Right cardiac atrium (tissue), 5 donors: ENCODE measurements at regions not wholly inside any gene's neighbourhood (a gene's known extent, or its start where the extent isn't known, plus 50 kb on each side); places are given as distances from the start of the nearest gene placed in this dataset.

Source experiments
- ATAC-seq, 2 donors: fragments of 200-7000 bp; cut with Tn5 transposase; one replicate each; pipeline versions ENCODE4 v1.8.0 to v1.9.1; 2020; ENCODE audit warnings: moderate library complexity in 2 of 2, mild to moderate bottlenecking in 1 of 2
- DNase-seq, 3 donors: peaks; one replicate each; pipeline ENCODE4 v3.0.0-alpha.2; 2020
- H3K27ac ChIP-seq: one replicate; pipeline ENCODE4 v1.5.1; 2013; ENCODE audit warnings: mild to moderate bottlenecking, low read length, control low read depth, moderate library complexity
- H3K27me3 ChIP-seq: one replicate; pipeline ENCODE4 v1.6.1; 2013; ENCODE audit not compliant: control insufficient read depth, insufficient read depth
- H3K4me1 ChIP-seq: one replicate; pipeline ENCODE4 v1.6.1; 2013; ENCODE audit warnings: low read length; ENCODE audit not compliant: control insufficient read depth, insufficient read depth
- H3K4me3 ChIP-seq: one replicate; pipeline ENCODE4 v1.5.1; 2013; ENCODE audit warnings: low read length, control low read depth
- H3K9me3 ChIP-seq: one replicate; pipeline ENCODE4 v1.6.1; 2013; ENCODE audit warnings: low read length; ENCODE audit not compliant: control insufficient read depth
- WGBS: extraction: QIAGEN DNeasy Blood & Tissue Kit; methylation state at CpG from one replicate; pipeline ENCODE4 v1.1.7; 2013; 5-methylcytosine and 5-hydroxymethylcytosine counted together
- intact Hi-C, 4 donors: fragments of 100-400 bp; cut with DNase I; formaldehyde crosslinking; loops; one replicate each; pipeline versions ENCODE4 v1.11.0 to v1.14.0; 2022 to 2023
- donor health status: healthy with polysubstance abuse.
- donor health status: DM: no; HTN: yes; CAD: no.
- donor health status: DM: no; HTN: no; CAD: no.
- donor health status: DM: no; HTN: yes; CAD: no; lungs with severe emphysema.
- donor health status: DM: yes; HTN: yes; CAD: no.

DNA sequence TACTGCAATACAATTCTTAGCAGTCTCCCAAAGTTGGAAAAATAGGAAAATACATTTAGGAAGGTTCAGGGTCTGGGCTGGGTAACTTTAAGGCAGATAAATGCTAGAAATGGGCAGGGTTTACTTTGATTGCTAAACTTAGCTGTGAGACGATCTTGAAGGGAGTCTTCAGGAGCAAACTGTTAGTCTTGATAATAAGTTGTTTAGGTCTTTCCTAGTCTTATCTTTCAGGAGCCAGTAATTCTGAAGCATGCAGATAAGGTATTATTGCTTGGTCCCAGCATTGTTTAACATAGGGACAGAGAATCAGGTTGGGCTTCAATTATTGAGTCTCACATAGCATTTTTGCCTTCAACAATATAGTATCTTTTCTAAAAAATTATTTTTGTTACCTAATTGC lies 262.4 kb upstream of the MIR17HG start:
- no peaks in the 10 kb centered on the region for H3K9me3 ChIP-seq
- no peaks in the 10 kb centered on the region for H3K4me1 ChIP-seq
- H3K4me3 ChIP-seq: no peak overlapping the region
- H3K27me3 ChIP-seq: peaks cover 2% of the 10 kb centered on the region
- H3K27ac ChIP-seq: no peak overlapping the region
- DNase-seq: no peak
- 45% methylated on average over 1 of the region's 1 CpG for WGBS
- intact Hi-C loops: no loop called here
- no peak for ATAC-seq

DNA sequence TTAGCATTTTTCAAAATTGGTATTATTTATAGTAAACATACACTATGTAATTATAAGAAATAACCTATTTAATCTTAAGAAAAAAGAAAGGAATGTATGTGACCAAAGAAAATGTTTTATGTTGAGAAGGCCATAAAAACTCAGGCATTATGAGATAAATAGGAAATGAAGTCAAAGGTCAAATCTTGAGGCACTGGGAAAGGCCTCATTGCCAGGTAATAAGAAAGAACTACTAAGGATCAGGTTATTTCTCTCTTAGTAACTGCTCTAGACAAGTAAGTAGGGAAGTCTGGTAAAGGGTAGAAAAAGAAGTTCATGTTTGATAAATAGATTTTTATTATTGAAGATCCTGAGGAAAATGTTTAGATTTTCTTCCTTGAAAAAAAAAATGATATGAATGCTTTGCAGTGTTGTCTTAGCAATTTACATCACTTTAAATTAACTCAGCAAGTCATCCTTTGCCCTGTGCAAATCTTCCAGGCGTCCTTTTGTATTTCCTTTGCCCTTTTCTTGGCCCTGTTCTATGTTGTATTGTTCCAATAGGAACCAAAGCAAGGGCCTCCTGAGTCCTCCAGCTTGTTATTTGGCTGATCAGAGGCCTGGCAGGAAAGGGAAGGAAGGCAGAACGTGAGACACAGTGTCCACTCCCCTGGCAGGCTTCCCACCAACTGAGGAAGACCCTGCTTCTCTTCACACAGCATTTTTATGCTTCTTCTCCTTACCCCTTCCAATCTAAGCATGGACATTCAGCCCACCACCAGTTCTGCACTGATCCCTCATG lies 260.4 kb upstream of the MIR17HG start:
- H3K4me3 ChIP-seq: no peak overlapping the region
- no peaks in the 10 kb centered on the region for H3K9me3 ChIP-seq
- ATAC-seq (no peak), DNase-seq (no peak)
- intact Hi-C loops: no loop called here
- WGBS: 31% methylated on average over 2 of the region's 2 CpGs
- H3K27me3 ChIP-seq: no peaks in the 10 kb centered on the region
- H3K4me1 ChIP-seq: no peaks in the 10 kb centered on the region
- no peak overlapping the region for H3K27ac ChIP-seq

DNA sequence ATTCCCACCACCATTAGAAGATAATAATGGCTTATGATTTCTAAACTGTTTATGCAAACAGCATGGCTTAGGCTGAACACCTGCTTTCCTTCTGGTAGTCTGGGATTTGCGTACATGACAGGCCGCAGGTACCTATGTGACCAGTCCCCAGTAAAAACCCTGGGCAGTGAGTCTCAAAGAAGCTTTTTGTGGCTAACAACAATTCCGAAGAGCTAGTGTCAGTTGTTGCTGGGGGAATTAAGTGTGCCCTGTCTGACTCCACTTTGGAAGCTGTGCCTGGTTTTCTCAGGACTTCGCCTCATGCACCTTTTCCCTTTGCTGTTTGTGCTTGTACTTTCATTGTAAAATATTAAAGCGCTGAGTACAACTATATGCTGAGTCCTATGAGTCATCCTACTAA lies 250.2 kb upstream of the MIR17HG start:
- intact Hi-C loops: no loop called here
- H3K27me3 ChIP-seq: no peaks in the 10 kb centered on the region
- no peak overlapping the region for H3K27ac ChIP-seq
- no peak overlapping the region for H3K4me3 ChIP-seq
- DNase-seq: no peak
- no peaks in the 10 kb centered on the region for H3K9me3 ChIP-seq
- no peak for ATAC-seq
- H3K4me1 ChIP-seq: no peaks in the 10 kb centered on the region
- WGBS: 89% methylated on average over 5 of the region's 5 CpGs

DNA sequence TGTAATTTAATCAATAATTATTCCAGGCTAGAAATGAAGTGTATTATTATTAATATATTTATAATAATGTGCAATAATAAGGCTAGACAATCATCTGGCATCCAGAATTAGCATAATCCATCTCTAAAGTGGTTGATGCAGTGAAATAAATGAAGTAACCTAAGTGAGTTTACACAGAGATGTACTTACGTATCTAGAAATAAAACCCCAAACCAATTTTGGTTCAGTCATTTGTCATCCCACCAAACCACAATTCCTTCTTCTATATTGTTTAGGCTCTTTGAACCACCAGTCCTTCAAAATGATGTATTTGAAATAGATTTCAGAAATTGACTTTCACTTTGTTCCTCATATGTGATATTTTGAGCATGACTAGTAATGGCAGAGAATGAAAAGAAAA lies 247.6 kb upstream of the MIR17HG start:
- Histone ChIP-seq H3K9me3 (no peaks in the 10 kb centered on the region), H3K27ac (no peak overlapping the region), H3K27me3 (no peaks in the 10 kb centered on the region), H3K4me1 (no peaks in the 10 kb centered on the region), H3K4me3 (no peak overlapping the region)
- DNase-seq: no peak
- intact Hi-C loops: no loop called here
- WGBS: 84% methylated on average over 1 of the region's 1 CpG
- no peak for ATAC-seq

DNA sequence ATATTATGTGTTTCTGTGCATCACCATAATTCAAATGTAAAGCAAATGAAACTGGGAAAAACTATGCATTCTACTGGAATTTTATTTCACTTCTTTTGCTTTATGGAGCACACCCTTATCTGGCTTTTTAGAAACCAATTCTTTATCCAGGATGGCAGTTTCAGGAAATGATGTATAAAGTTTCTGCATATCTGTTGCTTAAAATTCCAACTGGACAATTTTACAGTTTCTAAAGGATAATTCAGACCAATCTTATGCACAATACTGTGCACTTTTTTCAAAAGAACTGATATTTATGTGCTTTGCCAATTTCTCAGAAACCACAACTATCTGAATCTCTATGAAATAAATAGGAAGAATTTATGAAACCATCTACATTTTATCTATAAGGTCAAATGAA lies 246.5 kb upstream of the MIR17HG start:
- DNase-seq: no peak
- Histone ChIP-seq H3K4me1 (no peaks in the 10 kb centered on the region), H3K4me3 (no peak overlapping the region), H3K27ac (no peak overlapping the region), H3K9me3 (no peaks in the 10 kb centered on the region), H3K27me3 (no peaks in the 10 kb centered on the region)
- ATAC-seq: no peak
- intact Hi-C loops: no loop called here

DNA sequence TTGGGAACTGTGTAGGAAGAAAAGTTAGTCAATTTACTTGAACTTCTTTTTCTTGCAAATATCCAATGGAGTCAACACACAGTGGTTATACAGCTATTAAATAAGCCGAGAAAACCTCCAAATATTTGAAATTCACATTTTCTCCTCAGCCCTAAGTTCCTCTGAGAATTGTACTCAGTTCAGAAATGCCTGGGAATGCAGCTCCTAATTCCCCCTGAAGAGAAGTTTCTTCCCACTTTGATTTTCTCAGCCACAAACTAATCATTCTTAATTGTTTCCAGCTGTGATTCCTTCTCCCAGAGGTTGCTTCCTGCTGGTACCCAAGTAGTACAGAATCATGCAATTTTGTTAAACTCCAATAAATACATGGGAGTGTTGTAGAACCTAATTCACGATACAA lies 246.1 kb upstream of the MIR17HG start:
- no peak overlapping the region for H3K27ac ChIP-seq
- H3K4me1 ChIP-seq: no peaks in the 10 kb centered on the region
- WGBS: 52% methylated on average over 2 of the region's 2 CpGs
- intact Hi-C loops: no loop called here
- no peak overlapping the region for H3K4me3 ChIP-seq
- no peaks in the 10 kb centered on the region for H3K9me3 ChIP-seq
- H3K27me3 ChIP-seq: no peaks in the 10 kb centered on the region
- no peak for DNase-seq
- ATAC-seq: no peak

DNA sequence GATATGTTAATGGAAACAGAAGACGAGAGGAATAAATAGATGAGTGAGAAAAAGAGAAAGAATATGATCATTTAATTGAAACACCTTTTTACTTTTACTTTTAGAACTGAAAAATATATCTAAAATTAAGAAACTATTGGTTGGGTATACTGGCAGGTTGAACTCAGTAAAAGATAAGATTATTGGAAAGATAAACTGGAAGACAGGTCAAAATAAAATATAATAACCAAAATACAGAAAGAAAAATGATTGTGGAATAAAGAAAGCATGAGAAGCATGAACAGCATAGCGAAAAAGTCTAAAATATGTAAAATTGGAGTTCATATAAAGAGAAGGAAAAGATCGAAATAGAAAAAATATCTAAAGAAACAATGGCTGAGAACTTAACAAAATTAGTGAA lies 242.2 kb upstream of the MIR17HG start:
- ATAC-seq (no peak), DNase-seq (no peak)
- no peak overlapping the region for H3K27ac ChIP-seq
- H3K4me1 ChIP-seq: no peaks in the 10 kb centered on the region
- H3K27me3 ChIP-seq: no peaks in the 10 kb centered on the region
- H3K9me3 ChIP-seq: no peaks in the 10 kb centered on the region
- WGBS: 90% methylated on average over 3 of the region's 3 CpGs
- no peak overlapping the region for H3K4me3 ChIP-seq
- intact Hi-C loops: no loop called here

DNA sequence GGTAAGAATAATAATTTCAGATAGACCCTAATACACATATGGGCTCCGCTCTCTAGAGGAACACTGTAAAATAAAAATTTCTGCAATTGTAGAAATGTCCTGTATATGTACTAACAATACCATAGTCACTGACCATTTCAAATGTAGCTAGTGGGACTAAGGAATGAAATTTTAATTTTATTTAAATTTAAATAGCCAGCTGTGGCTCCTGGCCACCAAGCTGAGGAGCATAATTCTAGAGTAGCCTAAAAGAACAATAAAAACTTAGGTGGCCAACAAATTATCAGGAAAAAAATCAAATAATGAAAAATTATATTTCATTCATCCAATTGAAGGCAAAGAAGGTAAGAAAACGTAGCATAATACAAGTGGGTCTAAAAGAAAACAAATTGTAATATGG lies 240.9 kb upstream of the MIR17HG start:
- H3K4me3 ChIP-seq: no peak overlapping the region
- no peaks in the 10 kb centered on the region for H3K9me3 ChIP-seq
- ATAC-seq (no peak), DNase-seq (no peak)
- H3K27ac ChIP-seq: no peak overlapping the region
- no peaks in the 10 kb centered on the region for H3K4me1 ChIP-seq
- no peaks in the 10 kb centered on the region for H3K27me3 ChIP-seq
- 94% methylated on average over 2 of the region's 2 CpGs for WGBS
- intact Hi-C loops: no loop called here

DNA sequence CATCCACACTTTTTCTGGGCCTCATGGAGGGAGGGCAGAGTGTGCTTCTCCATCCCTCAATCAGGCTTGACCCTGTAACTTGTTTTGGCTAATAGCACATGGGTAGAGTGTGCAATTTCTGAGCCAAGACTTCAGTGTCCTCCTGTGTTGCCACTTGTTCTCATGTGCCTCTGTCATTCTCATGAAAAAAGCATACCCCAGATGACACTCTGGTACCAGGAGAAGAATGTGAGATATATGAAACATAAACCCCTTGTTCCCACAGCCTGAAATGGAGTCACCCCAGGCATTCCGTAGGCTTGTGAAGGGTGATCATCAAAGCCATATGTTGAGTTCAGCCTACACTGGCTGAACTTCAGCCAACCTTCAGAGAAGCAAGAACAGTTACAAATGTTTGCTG lies 239.2 kb upstream of the MIR17HG start:
- intact Hi-C loops: no loop called here
- H3K27ac ChIP-seq: no peak overlapping the region
- no peak overlapping the region for H3K4me3 ChIP-seq
- H3K4me1 ChIP-seq: no peaks in the 10 kb centered on the region
- ATAC-seq: no peak
- no peak for DNase-seq
- H3K9me3 ChIP-seq: no peaks in the 10 kb centered on the region
- no peaks in the 10 kb centered on the region for H3K27me3 ChIP-seq
- WGBS: 96% methylated on average over 1 of the region's 1 CpG

DNA sequence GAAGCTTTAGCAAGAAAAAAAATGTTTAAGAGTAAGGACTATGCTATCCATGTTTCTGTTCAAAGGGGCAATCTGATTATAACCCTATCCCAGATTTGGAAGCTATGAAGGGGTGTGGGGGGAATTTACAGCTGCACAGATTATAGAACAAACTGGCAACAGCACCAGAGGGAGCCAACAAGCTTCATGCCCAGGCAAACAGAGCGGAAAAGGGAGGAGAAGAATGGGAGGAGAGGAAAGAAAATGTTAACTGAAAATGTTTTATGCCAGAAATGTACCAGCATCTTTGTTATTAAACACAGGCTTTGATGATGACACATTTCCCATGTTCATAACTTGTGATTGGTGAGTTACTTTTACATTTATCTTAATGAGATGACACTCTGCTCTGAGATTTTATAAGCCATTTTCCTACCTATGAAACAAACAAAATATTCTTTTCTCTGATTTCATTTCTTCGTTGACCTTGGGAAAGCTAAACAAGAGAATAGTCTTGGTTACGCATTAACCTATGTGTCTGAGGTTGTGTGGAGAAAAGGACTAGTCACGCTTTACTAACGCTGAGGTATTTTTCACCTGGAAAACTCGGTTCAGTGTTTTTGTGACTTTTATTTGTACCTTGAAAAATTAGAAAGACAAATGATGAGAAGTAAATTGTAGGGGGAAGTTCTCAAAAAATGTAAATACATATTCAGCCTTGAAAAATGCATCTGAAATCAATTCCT lies 235.8 kb upstream of the MIR17HG start:
- no peak overlapping the region for H3K27ac ChIP-seq
- no peak overlapping the region for H3K4me3 ChIP-seq
- H3K9me3 ChIP-seq: no peaks in the 10 kb centered on the region
- DNase-seq (no peak), ATAC-seq (no peak)
- H3K4me1 ChIP-seq: no peaks in the 10 kb centered on the region
- intact Hi-C loops: no loop called here
- 88% methylated on average over 6 of the region's 6 CpGs for WGBS
- no peaks in the 10 kb centered on the region for H3K27me3 ChIP-seq

DNA sequence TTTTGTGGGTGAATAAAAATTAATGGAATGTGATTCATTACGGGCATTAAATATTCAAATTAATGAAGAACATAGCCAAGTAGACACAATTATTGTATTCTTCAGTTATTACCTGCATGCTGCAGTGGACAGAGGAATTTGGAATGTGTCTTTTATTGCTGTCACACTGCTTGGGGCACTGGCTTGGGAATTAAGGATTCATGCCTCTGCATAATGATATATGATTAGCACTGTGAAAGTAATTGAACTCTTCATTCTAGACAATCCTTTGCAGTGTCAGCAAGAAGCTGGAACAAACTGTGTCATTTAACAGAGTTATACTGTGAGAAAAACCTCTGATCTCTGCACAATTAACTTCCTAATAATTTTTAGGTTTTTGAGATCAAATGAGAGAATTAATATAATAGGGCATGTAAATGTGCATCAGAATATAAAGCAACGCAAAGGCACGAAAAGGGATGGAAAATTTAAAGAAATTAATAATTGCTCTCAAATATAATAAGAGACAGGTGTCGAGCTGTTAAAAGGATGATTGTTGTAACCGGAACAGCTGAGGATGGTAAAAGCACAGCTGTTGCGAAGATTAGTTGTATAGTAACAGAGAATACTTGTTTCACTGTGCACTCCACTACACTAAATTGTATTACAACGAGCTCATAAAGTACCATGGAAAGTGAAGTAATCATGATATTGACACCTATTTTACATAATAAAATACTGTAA lies 235.1 kb upstream of the MIR17HG start:
- Histone ChIP-seq H3K27me3 (no peaks in the 10 kb centered on the region), H3K4me1 (no peaks in the 10 kb centered on the region), H3K4me3 (no peak overlapping the region), H3K27ac (no peak overlapping the region), H3K9me3 (no peaks in the 10 kb centered on the region)
- 83% methylated on average over 7 of the region's 7 CpGs for WGBS
- intact Hi-C loops: no loop called here
- DNase-seq: no peak
- no peak for ATAC-seq
